Activated CD4-positive, alpha-beta T cell treated with anti-CD3 and anti-CD28 coated beads, Interleukin-2, amount 10 ng/mL, durations not matched to agents 7 days and 5 days (primary cell): ENCODE measurements at regions not wholly inside any gene's neighbourhood (a gene's known extent, or its start where the extent isn't known, plus 50 kb on each side); places are given as distances from the start of the nearest gene placed in this dataset.

ENCODE experiments used
- CTCF ChIA-PET: fragments of 350-600 bp; sonication (Branson Sonifier 250); formaldehyde crosslinking; loops from one replicate; lab custom pipeline; 2021; ENCODE audit warnings: antibody characterized with exemption; lab: Charles Lee
- POLR2A ChIA-PET: fragments of 350-600 bp; sonication (Branson Sonifier 250); formaldehyde crosslinking; loops from one replicate; lab custom pipeline; 2021; ENCODE audit warnings: antibody characterized with exemption; lab: Charles Lee
- DNase-seq: peaks from one replicate; pipeline ENCODE4 v3.0.0-alpha.2; 2020
- H3K27ac Mint-ChIP-seq: one replicate; pipeline ENCODE4 v1.8.0; 2021; ENCODE audit warnings: mild to moderate bottlenecking, moderate library complexity, mixed read lengths
- H3K27me3 Mint-ChIP-seq: one replicate; pipeline ENCODE4 v1.8.0; 2021; ENCODE audit warnings: mixed read lengths
- H3K36me3 Mint-ChIP-seq: one replicate; pipeline ENCODE4 v1.8.0; 2021; ENCODE audit warnings: low read depth, mixed read lengths
- H3K4me1 Mint-ChIP-seq: one replicate; pipeline ENCODE4 v1.8.0; 2021; ENCODE audit warnings: mixed read lengths
- H3K4me3 Mint-ChIP-seq: one replicate; pipeline ENCODE4 v1.8.0; 2021; ENCODE audit warnings: mild to moderate bottlenecking, moderate library complexity, mixed read lengths
- H3K9me3 Mint-ChIP-seq: one replicate; pipeline ENCODE4 v1.8.0; 2021; ENCODE audit warnings: mixed read lengths

GRCh38 chr1:232384171-232384883 is 245.6 kb downstream of the SIPA1L2 start:
- DNase-seq = no peak
- POLR2A ChIA-PET = no interaction called here

GRCh38 chr1:232383455-232384123 is 246.3 kb downstream of the SIPA1L2 start:
- no peaks in the 10 kb centered on the region for H3K9me3 Mint-ChIP-seq
- H3K27me3 Mint-ChIP-seq = no peaks in the 10 kb centered on the region
- no peak for DNase-seq
- no peaks in the 10 kb centered on the region for H3K4me1 Mint-ChIP-seq
- H3K36me3 Mint-ChIP-seq = no peaks in the 10 kb centered on the region
- POLR2A ChIA-PET = no interaction called here
- CTCF ChIA-PET = interaction anchor here (1.1 kb wide), 1 partner anchor 28 kb away, joined by 3 read pairs; no protein-coding TSS in a partner anchor
- H3K4me3 Mint-ChIP-seq = no peak overlapping the region
- H3K27ac Mint-ChIP-seq = no peak overlapping the region

More at GRCh38 chr1:232384171-232384883, 245.6 kb downstream of the SIPA1L2 start:
- H3K4me3 Mint-ChIP-seq = no peak overlapping the region
- CTCF ChIA-PET = no interaction called here
- H3K27me3 Mint-ChIP-seq = no peaks in the 10 kb centered on the region
- no peaks in the 10 kb centered on the region for H3K4me1 Mint-ChIP-seq
- no peak overlapping the region for H3K27ac Mint-ChIP-seq
- H3K9me3 Mint-ChIP-seq = no peaks in the 10 kb centered on the region
- H3K36me3 Mint-ChIP-seq = no peaks in the 10 kb centered on the region

- Mint-ChIP-seq H3K27me3 (no peaks in the 10 kb centered on the region), H3K9me3 (no peaks in the 10 kb centered on the region), H3K27ac (no peak overlapping the region), H3K36me3 (no peaks in the 10 kb centered on the region), H3K4me1 (no peaks in the 10 kb centered on the region), H3K4me3 (no peak overlapping the region)
- no peak for DNase-seq
- CTCF ChIA-PET = interaction anchor here (0.6 to 1.1 kb wide), 3 partner anchors 27 to 121 kb away, joined by 3 to 7 read pairs (median 3); no protein-coding TSS in a partner anchor
- POLR2A ChIA-PET = no interaction called here
Observed at GRCh38 chr1:232382671-232383070, 247.3 kb downstream of the SIPA1L2 start.

GRCh38 chr1:232381394-232382100 is 248.4 kb downstream of the SIPA1L2 start:
- POLR2A ChIA-PET = no interaction called here
- CTCF ChIA-PET = no interaction called here
- DNase-seq = no peak
- Mint-ChIP-seq H3K4me3 (no peak overlapping the region), H3K9me3 (no peaks in the 10 kb centered on the region), H3K27ac (no peak overlapping the region), H3K4me1 (no peaks in the 10 kb centered on the region), H3K27me3 (no peaks in the 10 kb centered on the region), H3K36me3 (no peaks in the 10 kb centered on the region)

GRCh38 chr1:232380596-232380995 is 249.3 kb downstream of the SIPA1L2 start:
- Mint-ChIP-seq H3K36me3 (no peaks in the 10 kb centered on the region), H3K4me3 (no peak overlapping the region), H3K4me1 (no peaks in the 10 kb centered on the region), H3K9me3 (no peaks in the 10 kb centered on the region), H3K27ac (no peak overlapping the region), H3K27me3 (no peaks in the 10 kb centered on the region)
- no peak for DNase-seq
- CTCF ChIA-PET = no interaction called here
- POLR2A ChIA-PET = no interaction called here

GRCh38 chr1:232380131-232380530 is 249.8 kb downstream of the SIPA1L2 start:
- no peak overlapping the region for H3K4me3 Mint-ChIP-seq
- no peak for DNase-seq
- ChIA-PET POLR2A (no interaction called here), CTCF (no interaction called here)
- H3K4me1 Mint-ChIP-seq = no peaks in the 10 kb centered on the region
- H3K27me3 Mint-ChIP-seq = no peaks in the 10 kb centered on the region
- no peaks in the 10 kb centered on the region for H3K9me3 Mint-ChIP-seq
- no peak overlapping the region for H3K27ac Mint-ChIP-seq
- H3K36me3 Mint-ChIP-seq = no peaks in the 10 kb centered on the region

- Mint-ChIP-seq H3K9me3 (no peaks in the 10 kb centered on the region), H3K27me3 (no peaks in the 10 kb centered on the region), H3K4me3 (no peak overlapping the region), H3K4me1 (no peaks in the 10 kb centered on the region), H3K27ac (no peak overlapping the region), H3K36me3 (no peaks in the 10 kb centered on the region)
- POLR2A ChIA-PET = no interaction called here
- CTCF ChIA-PET = no interaction called here
- DNase-seq = no peak
Observed at GRCh38 chr1:232379063-232379434, 250.9 kb downstream of the SIPA1L2 start.

GRCh38 chr1:232378266-232379062 is 251.5 kb downstream of the SIPA1L2 start:
- Mint-ChIP-seq H3K9me3 (no peaks in the 10 kb centered on the region), H3K4me3 (no peak overlapping the region), H3K27ac (no peak overlapping the region), H3K36me3 (no peaks in the 10 kb centered on the region), H3K4me1 (no peaks in the 10 kb centered on the region), H3K27me3 (no peaks in the 10 kb centered on the region)
- POLR2A ChIA-PET = no interaction called here
- CTCF ChIA-PET = no interaction called here
- no peak for DNase-seq

GRCh38 chr1:232377494-232377770 is 252.5 kb downstream of the SIPA1L2 start:
- ChIA-PET CTCF (no interaction called here), POLR2A (no interaction called here)
- Mint-ChIP-seq H3K27me3 (no peaks in the 10 kb centered on the region), H3K27ac (no peak overlapping the region), H3K4me1 (no peaks in the 10 kb centered on the region), H3K36me3 (no peaks in the 10 kb centered on the region), H3K9me3 (no peaks in the 10 kb centered on the region), H3K4me3 (no peak overlapping the region)
- DNase-seq = no peak

GRCh38 chr1:232376632-232377493 is 253.1 kb downstream of the SIPA1L2 start:
- no peaks in the 10 kb centered on the region for H3K27me3 Mint-ChIP-seq
- no peaks in the 10 kb centered on the region for H3K4me1 Mint-ChIP-seq
- no peaks in the 10 kb centered on the region for H3K9me3 Mint-ChIP-seq
- ChIA-PET CTCF (interaction anchor here (0.6 kb wide), 1 partner anchor 49 kb away, joined by 3 read pairs; no protein-coding TSS in a partner anchor), POLR2A (no interaction called here)
- no peak for DNase-seq
- no peak overlapping the region for H3K4me3 Mint-ChIP-seq
- no peaks in the 10 kb centered on the region for H3K36me3 Mint-ChIP-seq
- H3K27ac Mint-ChIP-seq = no peak overlapping the region

- ChIA-PET CTCF (no interaction called here), POLR2A (no interaction called here)
- no peaks in the 10 kb centered on the region for H3K9me3 Mint-ChIP-seq
- no peaks in the 10 kb centered on the region for H3K27me3 Mint-ChIP-seq
- H3K4me3 Mint-ChIP-seq = no peak overlapping the region
- DNase-seq = no peak
- H3K4me1 Mint-ChIP-seq = no peaks in the 10 kb centered on the region
- no peak overlapping the region for H3K27ac Mint-ChIP-seq
- no peaks in the 10 kb centered on the region for H3K36me3 Mint-ChIP-seq
Observed at GRCh38 chr1:232372841-232373440, 257.0 kb downstream of the SIPA1L2 start.

- H3K4me1 Mint-ChIP-seq = no peaks in the 10 kb centered on the region
- CTCF ChIA-PET = interaction anchor here (0.8 kb wide), 1 partner anchor 26 kb away, joined by 3 read pairs; no protein-coding TSS in a partner anchor
- no peak for DNase-seq
- POLR2A ChIA-PET = no interaction called here
- H3K27me3 Mint-ChIP-seq = no peaks in the 10 kb centered on the region
- no peak overlapping the region for H3K4me3 Mint-ChIP-seq
- no peak overlapping the region for H3K27ac Mint-ChIP-seq
- H3K36me3 Mint-ChIP-seq = no peaks in the 10 kb centered on the region
- H3K9me3 Mint-ChIP-seq = no peaks in the 10 kb centered on the region
Observed at GRCh38 chr1:232372431-232372830, 257.5 kb downstream of the SIPA1L2 start.
